ENCODE measurements at regions not wholly inside any gene's neighbourhood (a gene's known extent, or its start where the extent isn't known, plus 50 kb on each side); places are given as distances from the start of the nearest gene placed in this dataset.
A peak's percentile ranks its signal among the peaks of the same experiment; 100 is the strongest.
"Not testable (repeated sequence)": the region's sequence is repeated elsewhere in the genome, so short reads cannot be mapped to it uniquely, and the experiment has no call there.

GRCh38 chr2:226121046-226121738 lies 678.4 kb downstream of the IRS1 start:
- no peak for DNase-seq (ENCODE audit: extremely low read depth, low read depth)

GRCh38 chr2:226118471-226119429 lies 680.9 kb downstream of the IRS1 start:
- peak; percentile 85 for DNase-seq (ENCODE audit: extremely low read depth, low read depth)

GRCh38 chr2:226117510-226118065 lies 682.0 kb downstream of the IRS1 start:
- DNase-seq (ENCODE audit: extremely low read depth, low read depth): no peak

GRCh38 chr2:226116346-226116745 lies 683.3 kb downstream of the IRS1 start:
- no peak for DNase-seq (ENCODE audit: extremely low read depth, low read depth)

- DNase-seq (ENCODE audit: extremely low read depth, low read depth): peak; percentile 50
Measured at GRCh38 chr2:226115832-226116200, 683.8 kb downstream of the IRS1 start.

- peak; percentile 90 for DNase-seq (ENCODE audit: extremely low read depth, low read depth)
Measured at GRCh38 chr2:226115102-226115831, 684.4 kb downstream of the IRS1 start.

GRCh38 chr2:226114436-226114835 lies 685.2 kb downstream of the IRS1 start:
- no peak for DNase-seq (ENCODE audit: extremely low read depth, low read depth)

GRCh38 chr2:226098861-226099745 lies 699.6 kb downstream of the NYAP2 start:
- DNase-seq (ENCODE audit: extremely low read depth, low read depth): no peak

- no peak for DNase-seq (ENCODE audit: extremely low read depth, low read depth)
Measured at GRCh38 chr2:226095058-226095457, 695.5 kb downstream of the NYAP2 start.

- no peak for DNase-seq (ENCODE audit: extremely low read depth, low read depth)
Measured at GRCh38 chr2:226093364-226093763, 693.9 kb downstream of the NYAP2 start.

GRCh38 chr2:226088366-226088674 lies 688.8 kb downstream of the NYAP2 start:
- DNase-seq (ENCODE audit: extremely low read depth, low read depth): no peak

- DNase-seq (ENCODE audit: extremely low read depth, low read depth): no peak
Measured at GRCh38 chr2:226087505-226088365, 688.2 kb downstream of the NYAP2 start.

GRCh38 chr2:226087051-226087450 lies 687.5 kb downstream of the NYAP2 start:
- no peak for DNase-seq (ENCODE audit: extremely low read depth, low read depth)

GRCh38 chr2:226086190-226086589 lies 686.7 kb downstream of the NYAP2 start:
- DNase-seq (ENCODE audit: extremely low read depth, low read depth): no peak

GRCh38 chr2:226085425-226085824 lies 685.9 kb downstream of the NYAP2 start:
- not testable (repeated sequence) for DNase-seq (ENCODE audit: extremely low read depth, low read depth)

GRCh38 chr2:226080334-226080733 lies 680.8 kb downstream of the NYAP2 start:
- DNase-seq (ENCODE audit: extremely low read depth, low read depth): no peak

GRCh38 chr2:226079671-226080181 lies 680.2 kb downstream of the NYAP2 start:
- DNase-seq (ENCODE audit: extremely low read depth, low read depth): no peak

GRCh38 chr2:226079196-226079595 lies 679.7 kb downstream of the NYAP2 start:
- no peak for DNase-seq (ENCODE audit: extremely low read depth, low read depth)

GRCh38 chr2:226078666-226079065 lies 679.2 kb downstream of the NYAP2 start:
- DNase-seq (ENCODE audit: extremely low read depth, low read depth): no peak
